Fibroblast of skin of abdomen (primary cell): ENCODE measurements at regions not wholly inside any gene's neighbourhood (a gene's known extent, or its start where the extent isn't known, plus 50 kb on each side); places are given as distances from the start of the nearest gene placed in this dataset.

Experiments
- DNase-seq: peaks from one replicate; pipeline ENCODE4 v3.0.0-alpha.2; 2013

GRCh38 chr21:28783641-28784185 lies 209.0 kb downstream of the LTN1 start:
- no peak for DNase-seq

- no peak for DNase-seq
Measured at GRCh38 chr21:28781602-28782276, 210.9 kb downstream of the LTN1 start.

DNA sequence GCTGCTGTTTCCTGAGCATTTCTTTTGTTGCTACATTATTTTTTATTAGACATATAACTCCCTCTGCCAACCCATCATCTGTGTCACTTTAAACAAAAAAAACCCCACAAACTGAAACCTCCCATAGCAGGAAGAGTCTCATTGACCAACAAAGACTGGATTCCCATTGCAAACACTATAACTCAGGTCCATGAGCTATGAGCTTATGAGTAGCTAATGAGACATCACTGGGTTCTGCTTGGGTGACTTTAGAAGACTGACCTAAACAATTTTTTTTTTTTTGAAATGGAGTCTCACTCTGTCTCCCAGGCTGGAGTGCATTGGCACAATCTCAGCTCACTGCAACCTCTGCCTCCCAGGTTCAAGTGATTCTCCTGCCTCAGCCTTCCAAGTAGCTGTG lies 212.8 kb downstream of the LTN1 start:
- no peak for DNase-seq

GRCh38 chr21:28776251-28776650 lies 216.4 kb downstream of the LTN1 start:
- DNase-seq = peak; percentile 83

GRCh38 chr21:28775071-28775470 lies 217.6 kb downstream of the LTN1 start:
- DNase-seq = no peak

DNA sequence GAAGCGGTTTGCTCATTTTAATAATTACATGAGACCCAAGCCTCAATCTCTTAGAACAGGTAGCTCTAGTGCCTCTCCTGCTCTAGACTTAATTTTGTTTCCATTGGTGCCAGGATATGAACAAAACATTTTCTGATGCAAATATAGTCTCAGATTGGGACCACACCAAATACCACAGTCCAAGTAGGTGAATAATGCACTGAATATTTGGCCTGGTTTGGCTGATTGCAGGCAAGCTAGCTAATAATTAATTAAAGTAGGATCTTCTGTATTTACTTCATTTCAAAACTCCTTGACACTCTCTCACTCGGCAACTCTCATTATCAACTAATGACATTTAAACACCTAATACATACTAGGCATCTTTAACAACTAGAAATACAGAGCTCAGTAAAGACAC lies 219.6 kb downstream of the LTN1 start:
- DNase-seq = no peak

GRCh38 chr21:28771790-28772501 lies 220.7 kb downstream of the LTN1 start:
- peak; percentile 80 for DNase-seq

- peak; percentile 42 for DNase-seq
Measured at GRCh38 chr21:28770867-28771661, 221.6 kb downstream of the LTN1 start.

DNA sequence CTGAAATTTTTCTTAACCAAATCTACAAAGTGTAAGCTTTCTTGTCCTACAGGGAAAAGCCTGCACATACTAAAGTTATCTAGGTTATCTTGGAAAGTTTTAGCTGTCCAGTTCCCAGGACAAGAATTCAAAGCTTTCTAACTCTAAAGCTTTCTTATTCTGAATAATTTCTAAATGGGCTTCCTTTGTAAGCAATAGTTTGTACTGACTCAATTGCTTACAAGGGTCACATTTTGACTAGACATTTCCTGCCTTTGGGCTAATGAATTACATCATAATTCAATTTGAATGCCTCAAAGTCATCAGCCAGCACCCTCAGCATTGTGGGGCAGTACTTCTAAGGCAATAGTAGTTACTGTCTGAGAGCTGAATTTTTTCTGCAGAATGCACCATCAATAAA lies 223.0 kb downstream of the LTN1 start:
- DNase-seq = peak; percentile 39

DNA sequence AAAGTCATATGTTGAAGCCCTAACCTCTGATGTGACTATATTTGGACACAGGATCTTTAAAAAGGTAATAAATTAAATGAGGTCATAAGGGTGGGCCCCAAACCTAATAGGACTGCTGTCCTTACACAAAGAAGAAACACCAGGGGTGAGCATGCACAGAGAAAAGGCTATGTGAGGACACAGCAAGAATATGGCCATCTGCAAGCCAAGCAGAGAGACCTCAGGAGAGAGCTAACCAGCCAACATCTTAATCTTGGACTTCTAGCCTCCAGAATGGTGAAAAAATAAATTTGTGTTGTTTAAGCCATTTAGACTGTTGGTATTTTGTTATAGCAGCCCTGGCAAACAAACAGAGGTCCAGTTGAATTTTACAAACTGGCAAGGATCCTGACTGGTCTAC lies 223.9 kb downstream of the LTN1 start:
- no peak for DNase-seq

DNA sequence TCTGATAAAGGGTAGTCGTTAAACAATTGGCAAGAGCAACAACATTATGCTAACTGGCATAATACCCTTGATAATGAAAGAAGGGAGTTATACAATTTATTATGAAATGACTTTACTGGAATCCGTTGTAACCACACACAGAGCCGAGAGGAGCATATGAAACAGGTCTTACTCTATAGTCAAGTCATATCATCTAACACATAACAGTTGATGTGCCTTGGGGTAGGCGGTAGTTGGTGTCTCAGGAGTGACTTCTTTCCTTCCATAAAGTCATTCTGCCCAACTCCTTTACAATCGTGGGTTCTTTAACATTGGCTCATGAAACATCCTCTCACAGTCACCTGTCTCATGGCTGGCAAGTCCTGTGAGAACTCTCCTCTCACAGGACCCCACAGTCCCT lies 225.2 kb downstream of the LTN1 start:
- DNase-seq = no peak

- DNase-seq = no peak
Measured at GRCh38 chr21:28763809-28764418, 228.8 kb downstream of the LTN1 start.

- no peak for DNase-seq
Measured at GRCh38 chr21:28762357-28762735, 230.3 kb downstream of the LTN1 start.

- peak; percentile 78 for DNase-seq
Measured at GRCh38 chr21:28761674-28762356, 230.9 kb downstream of the LTN1 start.

GRCh38 chr21:28758883-28759242 lies 233.8 kb downstream of the LTN1 start:
- DNase-seq = no peak

GRCh38 chr21:28758042-28758882 lies 234.4 kb downstream of the LTN1 start:
- no peak for DNase-seq

GRCh38 chr21:28754862-28755261 lies 237.8 kb downstream of the LTN1 start:
- DNase-seq = no peak

DNA sequence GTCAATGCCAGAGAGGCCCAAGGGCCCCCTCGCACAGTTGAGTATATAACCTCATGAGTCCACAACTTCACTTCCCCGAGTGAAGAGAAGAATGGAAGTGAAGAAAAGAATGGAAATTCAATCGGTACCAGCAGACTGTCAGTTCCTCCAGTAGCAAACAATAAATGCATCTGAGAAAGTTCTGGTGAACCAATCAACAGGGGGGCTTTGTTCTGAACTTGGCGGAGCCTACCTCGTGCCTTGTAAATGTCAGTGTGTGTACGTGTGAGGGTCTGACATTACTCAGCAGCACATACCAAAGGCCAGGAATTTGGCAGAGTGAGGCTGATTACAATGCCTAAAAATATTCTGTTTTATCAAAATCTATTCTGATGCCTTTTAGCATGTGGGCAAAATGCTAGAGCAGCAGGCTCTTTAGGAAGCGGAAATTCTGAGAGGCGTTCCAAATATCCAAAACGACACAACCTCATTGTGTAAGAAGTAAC lies 238.5 kb downstream of the LTN1 start:
- peak; percentile 87 for DNase-seq

- no peak for DNase-seq
Measured at GRCh38 chr21:28752131-28752530, 240.5 kb downstream of the LTN1 start.

DNA sequence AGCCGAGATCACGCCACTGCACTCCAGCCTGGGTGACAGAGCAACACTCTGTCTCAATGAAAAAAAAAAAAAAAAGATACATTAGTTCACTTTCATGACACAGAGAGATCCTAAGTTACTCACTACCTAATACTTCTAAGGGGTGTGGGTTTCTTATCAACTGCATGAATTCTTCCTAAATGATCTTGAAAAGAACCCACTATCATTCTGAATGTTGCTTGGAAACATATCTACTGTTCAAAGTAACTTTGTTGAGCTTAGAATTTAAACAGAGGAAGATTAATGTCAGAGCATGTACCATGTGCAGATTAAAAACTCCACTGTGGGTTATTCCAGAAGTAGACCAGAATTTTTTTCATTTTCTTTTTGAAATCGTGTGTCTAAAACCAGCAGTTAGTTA lies 241.5 kb downstream of the LTN1 start:
- DNase-seq = no peak

DNA sequence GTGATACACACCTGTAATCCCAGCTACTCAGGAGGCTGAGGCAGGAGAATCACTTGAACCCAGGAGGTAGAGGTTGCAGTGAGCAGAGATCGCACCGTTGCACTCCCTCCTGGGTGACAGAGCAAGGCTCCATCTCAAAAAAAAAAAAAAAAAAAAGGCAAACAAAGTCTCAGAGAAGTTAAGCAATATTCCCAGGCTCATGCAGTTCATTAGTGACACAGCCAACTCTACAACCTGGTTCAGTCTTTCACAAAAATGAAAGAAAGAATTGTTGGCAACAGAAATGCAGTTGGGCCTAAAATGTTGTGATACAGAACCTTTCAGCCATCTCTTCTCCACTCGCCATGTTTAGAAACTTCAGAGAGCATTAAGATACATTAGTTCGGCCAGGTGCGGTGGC lies 242.1 kb downstream of the LTN1 start:
- DNase-seq = no peak
